ENCODE measurements at regions not wholly inside any gene's neighbourhood (a gene's known extent, or its start where the extent isn't known, plus 50 kb on each side); places are given as distances from the start of the nearest gene placed in this dataset.

GRCh38 chr3:8157640-8158039 is 344.0 kb upstream of the LMCD1 start:
- no peak for TF ChIP-seq CTCF (IDR thresholded peaks at IDR 0.05; ENCODE audit: poor library complexity)
- TF ChIP-seq EZH2phosphoT487 (IDR thresholded peaks at IDR 0.05; ENCODE audit: low read depth, severe bottlenecking, unreplicated experiment): no peak
- no peak for TF ChIP-seq EZH2 (IDR thresholded peaks at IDR 0.05; ENCODE audit: borderline replicate concordance)
